ENCODE measurements at regions not wholly inside any gene's neighbourhood (a gene's known extent, or its start where the extent isn't known, plus 50 kb on each side); places are given as distances from the start of the nearest gene placed in this dataset.
"Not testable (repeated sequence)": the region's sequence is repeated elsewhere in the genome, so short reads cannot be mapped to it uniquely, and the experiment has no call there.

DNA sequence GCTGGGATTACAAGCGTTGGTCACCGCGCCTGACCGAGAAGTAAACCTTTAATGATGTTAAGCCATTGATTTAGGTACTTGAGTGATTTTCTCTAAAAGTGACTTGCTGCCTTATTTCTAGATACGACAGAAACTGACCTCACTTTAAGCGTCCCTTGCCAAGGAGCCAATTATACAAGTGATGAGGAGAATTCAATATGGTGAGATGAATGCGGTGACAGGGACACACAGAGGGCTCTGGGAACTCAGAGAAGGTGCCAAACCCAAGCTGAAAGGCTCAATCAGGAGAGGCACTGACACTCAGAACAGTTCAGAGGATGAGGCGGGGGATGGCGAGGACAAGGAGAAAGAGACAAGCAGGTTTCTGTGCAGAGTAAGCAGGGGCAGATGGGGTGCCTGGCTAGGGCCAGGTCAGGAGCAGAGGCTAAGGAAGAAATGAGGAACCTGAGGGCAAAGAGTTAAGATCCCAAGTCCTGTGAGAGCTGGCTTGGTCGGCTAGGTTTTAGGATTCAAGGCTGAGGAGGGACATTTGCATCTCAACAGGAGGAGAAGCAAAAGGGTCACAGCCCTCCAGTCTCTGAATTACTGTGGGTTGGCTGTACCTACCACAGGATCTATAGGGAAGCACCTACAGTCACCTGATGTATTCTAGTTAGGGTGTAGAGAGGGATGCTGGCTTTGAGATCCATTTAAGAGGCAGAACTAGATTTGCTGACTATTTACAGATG is 83.2 kb upstream of the USP24 start:
- DNase-seq (ENCODE audit: low read depth) = no peak

DNA sequence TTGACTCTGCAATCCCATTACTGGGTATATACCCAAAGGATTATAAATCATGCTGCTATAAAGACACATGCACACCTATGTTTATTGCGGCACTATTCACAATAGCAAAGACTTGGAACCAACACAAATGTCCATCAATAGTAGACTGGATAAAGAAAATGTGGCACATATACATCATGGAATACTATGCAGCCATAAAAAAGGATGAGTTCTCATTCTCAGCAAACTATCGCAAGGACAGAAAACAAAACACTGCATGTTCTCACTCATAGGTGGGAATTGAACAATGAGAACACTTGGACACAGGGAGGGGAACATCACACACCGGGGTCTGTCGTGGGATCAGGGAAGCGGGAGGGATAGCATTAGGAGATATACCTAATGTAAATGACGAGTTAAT is 81.1 kb upstream of the USP24 start:
- not testable (repeated sequence) for DNase-seq (ENCODE audit: low read depth)

DNA sequence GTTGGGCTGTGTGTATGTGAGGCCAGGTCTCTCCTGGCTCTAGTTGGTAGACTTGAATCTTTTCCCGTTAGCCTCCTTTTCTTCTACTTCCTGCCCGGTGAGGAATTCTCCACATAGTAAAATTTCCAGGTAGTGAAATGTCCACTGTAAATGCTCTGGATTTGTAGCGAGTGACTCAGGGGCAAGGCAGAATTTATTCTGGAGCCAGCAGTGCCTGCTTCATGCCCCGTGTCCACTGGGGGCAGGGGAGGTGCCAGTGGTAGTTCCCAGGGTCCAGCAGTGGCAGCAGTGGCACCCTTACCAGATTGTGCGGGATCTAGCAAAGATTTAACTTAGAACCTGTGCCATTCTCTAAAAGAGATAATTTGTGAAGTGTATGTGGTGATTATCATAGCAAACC is 74.5 kb upstream of the USP24 start:
- DNase-seq (ENCODE audit: low read depth) = no peak

DNA sequence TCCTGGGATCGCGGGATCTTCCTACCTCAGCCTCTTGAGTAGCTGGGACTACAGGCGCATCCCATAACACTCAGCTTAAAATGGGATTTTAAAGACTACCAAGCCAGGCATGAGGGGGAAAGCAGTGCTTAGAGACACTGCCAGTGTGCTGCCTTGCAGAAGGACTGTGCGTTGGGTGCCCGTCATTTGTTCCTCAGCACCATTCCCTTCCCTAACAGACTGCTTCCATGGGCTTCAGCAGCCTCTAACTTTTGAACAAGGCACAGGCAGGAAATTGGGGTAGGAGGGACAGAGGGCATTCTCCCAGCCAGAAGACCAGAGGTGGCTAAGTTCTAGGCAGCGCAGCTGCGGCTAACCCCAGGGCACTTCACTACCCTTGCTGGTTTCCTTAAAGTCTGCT is 73.9 kb upstream of the USP24 start:
- DNase-seq (ENCODE audit: low read depth) = no peak

DNA sequence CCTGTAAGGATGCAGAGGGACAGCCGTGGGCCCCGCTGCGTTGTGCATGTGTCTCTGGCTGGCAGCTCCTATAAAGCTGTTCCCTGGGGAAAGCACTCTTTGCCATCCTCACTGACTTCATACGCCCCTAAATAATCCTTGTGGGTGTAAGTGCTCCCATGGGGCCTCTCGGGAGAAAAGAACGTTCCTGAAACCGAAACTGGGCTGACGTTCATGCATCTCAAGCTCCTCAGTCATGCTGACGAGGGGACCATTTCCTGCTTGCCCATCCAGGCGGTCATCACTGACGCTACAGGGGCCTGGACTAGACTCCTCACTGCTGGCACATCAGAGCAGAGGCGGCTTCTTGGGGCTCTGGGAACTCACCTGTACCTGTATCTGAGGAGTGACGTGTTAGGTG is 73.1 kb upstream of the USP24 start:
- DNase-seq (ENCODE audit: low read depth) = no peak

DNA sequence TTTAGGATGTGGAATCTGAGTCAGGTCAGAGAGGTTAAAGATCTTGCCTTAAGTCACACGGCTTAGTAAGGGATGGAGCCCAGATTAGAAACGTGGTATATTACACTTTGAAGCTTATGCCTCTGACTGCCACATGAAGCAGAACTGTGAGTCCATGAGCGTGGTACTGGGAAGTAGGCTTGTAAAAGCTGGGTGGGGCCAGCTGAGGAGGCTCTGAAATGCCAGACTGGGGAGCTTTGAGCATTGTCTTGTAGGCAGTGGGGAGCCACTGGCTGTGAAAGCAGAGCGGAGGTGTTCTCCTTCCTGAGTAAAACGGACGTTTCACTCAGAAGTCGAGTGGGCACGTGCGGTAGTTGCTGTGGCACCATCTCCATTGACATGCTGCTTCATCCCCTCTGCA is 72.6 kb upstream of the USP24 start:
- no peak for DNase-seq (ENCODE audit: low read depth)

DNA sequence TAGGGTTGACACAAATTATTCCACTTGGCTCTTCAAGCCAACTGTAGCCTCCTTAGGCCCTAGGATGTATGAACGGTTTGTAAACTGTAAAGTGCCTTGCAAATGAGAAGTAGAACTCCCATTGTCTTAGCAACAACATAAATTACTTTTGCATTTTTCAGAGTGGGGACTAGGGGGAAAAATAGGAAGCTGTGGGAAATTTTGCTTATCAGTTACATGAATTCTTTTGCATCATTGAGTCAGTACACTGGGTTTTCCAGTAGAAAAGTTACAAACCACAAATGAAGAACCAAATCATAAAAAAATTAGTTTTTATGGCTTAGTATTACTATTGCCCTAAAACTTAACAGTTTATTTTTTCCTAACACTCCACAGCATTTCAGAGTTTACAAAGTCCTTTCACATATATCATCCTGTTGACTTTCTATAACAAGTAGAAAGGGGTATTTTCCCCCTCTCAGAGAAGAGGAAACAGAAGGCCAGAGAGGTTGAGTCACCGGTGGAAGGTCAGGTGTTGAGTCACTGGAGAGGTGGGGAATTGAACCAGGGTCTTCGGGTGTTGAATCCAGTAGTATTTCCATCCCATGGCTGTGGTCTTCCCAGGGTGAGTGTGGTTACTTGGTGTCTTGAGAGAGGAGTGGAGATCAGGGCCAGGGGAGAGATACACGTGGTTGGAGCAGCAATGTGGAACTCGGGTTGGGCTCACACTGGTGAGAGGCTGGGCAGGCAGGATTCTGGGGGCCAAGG is 71.9 kb upstream of the USP24 start:
- no peak for DNase-seq (ENCODE audit: low read depth)

DNA sequence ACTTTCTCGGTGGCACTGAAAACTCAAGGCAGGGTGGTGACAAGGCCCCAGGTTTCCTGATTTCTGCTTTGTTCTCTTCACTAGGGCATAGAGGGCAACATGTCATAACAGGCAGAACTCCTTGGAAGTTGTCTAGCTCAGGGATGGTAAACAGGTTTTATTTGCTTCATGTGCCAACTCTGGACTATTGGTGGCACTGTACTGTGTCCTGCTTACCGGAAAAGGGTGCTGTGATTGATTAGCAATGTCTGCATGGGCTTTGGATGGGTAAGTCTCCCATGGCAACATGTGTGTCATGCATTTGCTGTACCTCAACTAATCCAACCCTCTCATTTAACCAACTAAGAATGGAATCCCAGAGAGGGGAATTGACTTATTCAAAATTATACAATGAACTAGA is 70.7 kb upstream of the USP24 start:
- no peak for DNase-seq (ENCODE audit: low read depth)

DNA sequence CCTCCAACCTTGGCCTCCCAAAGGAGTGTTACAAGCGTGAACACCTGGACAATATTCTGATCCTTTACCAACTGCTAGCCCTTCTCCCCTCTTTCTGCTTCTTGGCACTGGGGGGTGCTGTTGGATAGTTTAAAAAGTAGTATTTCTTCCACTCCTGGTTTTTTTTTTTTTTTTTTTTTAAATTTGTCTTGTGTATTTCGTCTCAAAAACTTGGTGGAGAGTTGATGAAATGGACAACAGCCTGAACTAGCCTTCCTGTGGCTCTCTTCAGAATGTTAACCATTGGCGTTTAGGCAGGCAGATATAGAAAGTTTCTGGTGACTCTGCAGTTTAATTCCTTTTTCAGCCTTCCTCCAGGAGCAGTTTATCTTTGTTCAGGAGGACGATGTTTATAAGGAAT is 69.7 kb upstream of the USP24 start:
- DNase-seq (ENCODE audit: low read depth) = no peak

DNA sequence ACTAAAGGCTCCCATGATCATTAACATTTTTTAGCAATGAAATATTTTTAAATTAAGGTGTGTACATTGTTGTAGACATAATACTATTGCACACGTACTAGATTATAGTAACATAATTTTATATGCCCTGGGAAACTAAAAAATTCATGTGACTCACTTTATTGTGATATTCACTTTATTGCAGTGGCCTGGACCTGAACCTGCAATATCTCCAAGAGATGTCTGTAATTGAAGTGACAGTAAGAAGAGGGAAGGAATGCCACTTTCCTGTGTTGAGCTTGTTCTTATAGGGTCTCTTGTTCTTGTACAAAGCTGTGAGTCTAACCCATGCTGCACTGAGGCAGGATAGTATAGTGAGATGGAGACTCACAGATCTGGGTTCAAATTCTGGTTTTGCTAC is 66.9 kb upstream of the USP24 start:
- no peak for DNase-seq (ENCODE audit: low read depth)

DNA sequence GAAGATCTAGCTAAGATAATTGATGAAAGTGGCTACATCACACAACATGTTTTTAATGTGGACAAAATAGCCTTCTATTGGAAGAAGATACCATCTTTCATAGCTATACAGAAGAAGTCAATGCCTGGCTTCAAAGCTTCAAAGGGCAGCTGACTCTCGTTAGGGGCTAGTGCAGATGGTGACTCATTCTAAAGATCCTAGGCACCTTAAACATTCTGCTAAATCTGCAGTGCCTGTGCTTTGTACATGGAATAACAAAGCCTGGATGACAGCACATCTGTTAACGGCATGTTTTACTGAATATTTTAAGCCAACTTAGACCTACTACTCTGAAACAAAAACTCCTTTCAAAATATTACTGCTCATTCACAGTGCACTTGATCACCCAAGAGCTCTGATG is 65.6 kb upstream of the USP24 start:
- no peak for DNase-seq (ENCODE audit: low read depth)

DNA sequence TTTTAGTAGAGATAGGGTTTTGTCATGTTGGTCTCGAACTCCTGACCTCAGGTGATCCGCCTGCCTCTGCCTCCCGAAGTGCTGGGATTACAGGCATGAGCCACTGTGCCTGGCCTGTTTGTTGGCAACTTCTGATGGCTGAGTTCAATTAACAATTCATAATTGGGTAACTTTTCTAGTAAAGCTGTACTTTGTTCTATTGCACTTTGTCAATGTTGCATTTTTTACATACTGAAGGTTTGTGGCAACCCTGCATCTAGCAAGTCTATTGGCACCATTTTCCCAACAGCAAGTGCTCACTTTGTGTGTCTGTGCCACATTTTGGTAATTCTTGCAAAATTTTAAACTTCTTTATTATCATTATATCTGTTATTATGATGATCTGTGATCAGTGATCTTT is 64.5 kb upstream of the USP24 start:
- DNase-seq (ENCODE audit: low read depth) = no peak

DNA sequence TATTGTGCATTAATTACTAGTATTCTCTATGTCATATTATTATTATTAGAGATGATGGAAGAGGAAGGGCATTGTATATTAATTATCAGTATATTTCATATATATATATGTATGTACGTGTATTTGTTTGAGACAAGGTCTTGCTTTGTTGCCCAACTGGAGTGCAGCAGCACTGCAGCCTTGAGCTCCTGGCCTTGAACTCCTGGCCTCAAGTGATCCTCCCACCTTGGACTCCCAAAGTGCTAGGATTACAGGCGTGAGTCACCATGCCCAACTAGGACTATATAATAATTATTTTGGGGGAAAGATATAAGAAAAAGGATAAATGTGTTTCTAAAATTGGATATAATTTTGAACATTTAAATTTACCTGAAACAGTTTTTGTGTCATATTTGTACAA is 63.2 kb upstream of the USP24 start:
- no peak for DNase-seq (ENCODE audit: low read depth)

DNA sequence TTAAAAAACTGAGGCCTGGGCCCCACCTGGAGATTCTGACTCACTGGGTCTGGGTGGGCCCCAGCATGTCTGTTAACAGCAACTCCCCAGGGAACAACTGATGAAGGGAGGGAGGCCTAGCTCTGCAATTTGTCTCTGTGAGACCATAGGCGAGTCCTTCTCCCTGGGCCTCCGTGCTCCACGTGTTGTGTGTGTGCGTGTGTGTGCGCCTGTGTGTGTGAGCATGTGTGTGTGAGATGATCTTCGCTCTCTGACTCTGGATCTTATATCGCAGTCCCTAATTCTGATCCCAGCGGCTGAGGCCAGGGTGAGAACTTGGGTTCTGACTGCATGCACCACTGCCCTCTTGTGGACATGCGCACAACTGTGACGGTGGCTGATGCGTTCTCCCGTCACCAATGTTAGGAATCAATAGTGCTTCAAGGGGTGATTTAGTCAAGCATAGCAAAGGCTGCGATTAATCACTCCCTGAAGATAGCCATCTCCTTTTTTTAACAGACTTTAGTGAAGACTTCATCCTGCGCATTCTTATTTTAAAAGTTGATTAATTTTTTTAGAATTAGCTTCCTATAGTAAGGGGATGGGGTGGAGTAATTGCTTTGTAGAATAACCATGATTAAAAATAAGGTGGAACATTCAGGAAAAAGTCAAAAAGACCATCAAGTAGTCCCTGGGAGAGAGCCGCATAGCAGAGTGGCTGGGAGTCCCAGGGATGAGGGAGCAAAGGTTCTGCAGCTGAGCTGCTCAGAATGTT is 62.4 kb upstream of the USP24 start:
- DNase-seq (ENCODE audit: low read depth) = no peak

DNA sequence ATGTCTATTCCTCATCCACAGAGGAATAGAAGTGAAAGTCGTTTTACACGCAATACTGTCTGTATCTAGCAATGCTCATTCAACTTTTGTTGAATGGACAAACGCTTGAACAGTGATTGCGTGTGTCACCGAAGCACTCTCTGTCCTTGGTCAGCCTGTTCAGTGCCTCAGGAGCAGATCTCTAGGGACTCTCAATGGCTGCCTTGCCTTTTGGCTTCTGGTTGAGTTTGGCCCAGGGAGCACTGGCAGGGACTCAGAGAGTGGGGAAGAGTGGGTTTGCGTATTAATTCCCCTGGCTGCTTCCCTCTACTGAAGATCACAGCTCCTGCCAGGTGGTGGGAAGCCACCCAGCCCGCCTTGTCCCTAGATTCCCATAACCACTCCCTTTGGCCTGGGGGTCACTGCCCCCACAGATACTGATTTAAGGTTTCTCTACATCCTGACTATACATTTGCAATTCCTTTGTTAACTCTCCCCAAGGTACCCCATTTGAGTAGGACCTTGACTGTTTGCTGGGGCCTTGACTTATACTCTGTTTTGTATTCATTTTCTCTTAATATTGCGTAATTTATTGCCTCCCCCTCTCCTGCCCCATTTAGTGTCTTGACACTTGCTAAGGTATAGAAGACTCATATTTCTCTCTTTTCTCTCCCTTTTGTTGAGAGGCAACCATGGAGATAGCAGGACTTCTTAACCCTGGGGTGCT is 61.7 kb upstream of the USP24 start:
- no peak for DNase-seq (ENCODE audit: low read depth)

DNA sequence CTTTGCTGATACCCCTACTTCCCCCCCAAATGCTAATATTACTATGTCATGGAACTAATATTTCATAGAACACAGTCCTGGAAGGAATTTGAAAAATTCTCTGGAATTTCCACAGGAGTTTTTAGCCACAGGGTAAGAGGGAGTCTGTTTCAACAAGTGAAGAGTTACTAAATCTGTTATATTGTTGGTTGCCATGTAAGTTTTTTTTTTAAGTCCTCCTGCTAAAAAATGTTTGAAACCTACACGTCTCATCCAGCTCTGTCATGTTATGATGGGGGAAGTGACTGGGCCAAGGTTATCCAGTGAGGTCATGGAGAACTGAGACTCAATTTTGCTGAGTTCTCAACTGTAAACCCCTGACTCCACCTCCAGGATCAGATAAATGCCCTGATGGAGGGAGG is 60.8 kb upstream of the USP24 start:
- DNase-seq (ENCODE audit: low read depth) = no peak

DNA sequence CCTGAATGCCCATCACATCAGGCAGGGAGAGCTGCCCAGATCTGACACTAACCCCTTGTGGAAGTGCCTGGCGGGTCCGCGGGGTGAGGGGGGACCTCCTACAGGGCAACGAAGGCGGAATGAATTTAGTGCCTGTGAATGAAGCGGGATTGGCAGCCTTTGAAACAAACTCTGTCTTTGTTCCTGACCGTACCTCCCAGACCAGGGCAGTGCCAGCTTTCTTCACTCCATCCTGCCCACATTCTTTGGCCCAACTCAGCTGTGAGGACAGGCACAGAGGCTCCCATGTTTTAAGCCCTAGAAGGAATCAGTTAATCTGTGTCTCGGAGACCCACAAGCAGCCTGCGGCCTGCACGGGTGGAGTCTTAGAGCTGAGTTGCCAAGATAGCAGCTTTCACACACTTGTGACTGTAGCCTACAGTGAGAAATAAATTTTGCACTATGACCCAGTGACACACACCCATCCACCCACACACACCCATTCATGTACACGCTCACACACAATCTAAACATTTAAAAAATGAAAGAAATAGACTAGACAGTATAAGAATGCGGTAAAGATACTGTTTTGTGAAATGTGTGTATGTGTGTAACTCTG is 60.1 kb upstream of the USP24 start:
- no peak for DNase-seq (ENCODE audit: low read depth)

DNA sequence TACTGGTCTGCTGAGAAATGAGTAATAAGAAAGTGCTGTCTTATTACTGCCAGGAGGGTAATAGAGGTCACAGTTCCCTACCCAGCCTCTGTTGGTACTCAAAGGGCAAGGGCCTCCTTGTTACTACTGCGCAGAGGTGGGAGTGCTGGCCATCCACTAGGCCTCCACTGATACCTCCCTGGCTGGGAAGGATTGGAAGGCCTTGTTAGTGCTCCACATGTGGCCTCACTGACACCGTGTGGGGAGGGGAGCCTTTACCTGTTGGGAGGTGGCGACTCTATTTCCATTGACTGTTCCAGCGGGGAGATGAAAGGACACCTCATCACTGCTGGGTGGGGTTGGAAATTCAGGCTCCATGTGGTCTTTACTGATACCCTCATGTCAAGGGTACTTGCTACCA is 57.8 kb upstream of the USP24 start:
- DNase-seq (ENCODE audit: low read depth) = no peak

All from non-pigmented ciliary epithelial cell (primary cell).